GM18867 (cell line): ENCODE measurements at regions not wholly inside any gene's neighbourhood (a gene's known extent, or its start where the extent isn't known, plus 50 kb on each side); places are given as distances from the start of the nearest gene placed in this dataset.
A peak's percentile ranks its signal among the peaks of the same experiment; 100 is the strongest.

Experiments
- ATAC-seq: cut with Tn5 transposase; IDR thresholded peaks from one replicate; pipeline ENCODE4 v1.9.1; 2021; ENCODE audit warnings: mild to moderate bottlenecking, moderate library complexity; ENCODE audit not compliant: unreplicated experiment

DNA sequence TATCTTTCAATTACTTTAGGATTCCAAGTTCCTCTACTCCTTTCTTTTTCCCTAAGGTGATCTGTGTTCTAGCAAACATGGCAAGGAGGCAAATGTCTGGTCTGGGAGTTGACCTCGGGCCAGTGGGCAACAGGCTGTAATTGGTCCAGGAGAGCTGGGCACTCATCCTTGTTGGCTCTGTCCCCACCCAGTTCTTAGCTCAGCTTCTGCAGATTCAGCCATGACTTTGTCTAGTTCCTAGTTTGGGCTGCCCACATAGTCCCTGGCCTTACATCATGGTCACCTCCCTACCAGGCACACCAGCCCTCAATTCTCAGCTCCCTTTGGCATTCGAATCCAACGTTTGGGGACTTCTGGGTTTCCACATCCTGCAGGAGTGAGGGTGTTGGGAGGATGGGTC, 92.1 kb upstream of the DAP start:
- ATAC-seq, result no peak

DNA sequence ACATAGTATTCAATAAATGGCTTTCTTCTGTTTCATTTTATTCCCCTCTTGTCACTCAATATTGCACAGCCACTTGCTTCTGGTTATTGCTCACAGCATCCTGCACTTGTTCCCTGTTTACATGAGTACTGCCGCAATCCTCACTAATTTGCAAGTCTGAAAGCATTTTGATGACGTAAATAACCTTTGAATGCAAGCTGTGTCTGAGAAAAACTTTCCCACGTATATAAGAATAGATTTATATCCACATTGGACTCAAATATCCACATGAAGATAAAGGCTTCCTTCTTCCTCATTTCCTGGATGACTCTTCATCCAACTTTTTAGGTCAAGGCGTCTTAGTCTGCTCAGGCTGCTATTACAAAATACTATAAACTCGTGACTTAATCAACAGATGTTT, 88.2 kb upstream of the DAP start:
- ATAC-seq, result no peak

DNA sequence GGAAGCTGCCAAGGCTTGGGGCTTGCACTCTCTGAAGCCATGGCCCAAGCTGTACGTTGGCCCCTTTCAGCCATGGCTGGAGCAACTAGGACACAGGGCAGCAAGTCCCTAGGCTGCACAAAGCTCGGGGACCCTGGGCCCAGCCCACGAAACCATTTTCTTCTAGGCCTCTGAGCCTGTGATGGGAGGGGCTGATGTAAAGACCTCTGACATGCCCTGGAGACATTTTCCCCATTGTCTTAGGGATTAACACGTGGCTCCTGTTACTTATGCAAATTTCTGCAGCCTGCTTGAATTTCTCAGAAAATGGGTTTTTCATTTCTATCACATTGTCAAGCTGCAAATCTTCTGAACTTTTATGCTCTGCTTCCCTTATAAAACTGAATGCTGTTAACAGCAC, 83.0 kb upstream of the DAP start:
- no peak for ATAC-seq

DNA sequence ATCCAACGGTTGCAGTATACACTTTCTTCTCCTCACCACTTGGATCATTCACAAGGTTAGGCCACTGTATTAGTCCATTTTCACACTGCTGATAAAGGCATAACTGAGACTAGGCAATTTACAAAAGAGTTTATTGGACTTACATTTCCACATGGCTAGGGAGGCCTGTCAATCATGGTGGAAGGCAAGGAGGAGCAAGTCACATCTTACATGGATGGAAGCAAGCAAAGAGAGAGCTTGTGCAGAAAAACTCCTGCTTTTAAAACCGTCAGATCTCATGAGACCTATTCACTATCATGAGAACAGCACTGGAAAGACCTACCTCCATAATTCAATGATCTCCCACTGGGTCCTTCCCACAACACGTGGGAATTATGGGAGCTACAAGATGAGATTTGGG, 81.8 kb upstream of the DAP start:
- ATAC-seq, result no peak

DNA sequence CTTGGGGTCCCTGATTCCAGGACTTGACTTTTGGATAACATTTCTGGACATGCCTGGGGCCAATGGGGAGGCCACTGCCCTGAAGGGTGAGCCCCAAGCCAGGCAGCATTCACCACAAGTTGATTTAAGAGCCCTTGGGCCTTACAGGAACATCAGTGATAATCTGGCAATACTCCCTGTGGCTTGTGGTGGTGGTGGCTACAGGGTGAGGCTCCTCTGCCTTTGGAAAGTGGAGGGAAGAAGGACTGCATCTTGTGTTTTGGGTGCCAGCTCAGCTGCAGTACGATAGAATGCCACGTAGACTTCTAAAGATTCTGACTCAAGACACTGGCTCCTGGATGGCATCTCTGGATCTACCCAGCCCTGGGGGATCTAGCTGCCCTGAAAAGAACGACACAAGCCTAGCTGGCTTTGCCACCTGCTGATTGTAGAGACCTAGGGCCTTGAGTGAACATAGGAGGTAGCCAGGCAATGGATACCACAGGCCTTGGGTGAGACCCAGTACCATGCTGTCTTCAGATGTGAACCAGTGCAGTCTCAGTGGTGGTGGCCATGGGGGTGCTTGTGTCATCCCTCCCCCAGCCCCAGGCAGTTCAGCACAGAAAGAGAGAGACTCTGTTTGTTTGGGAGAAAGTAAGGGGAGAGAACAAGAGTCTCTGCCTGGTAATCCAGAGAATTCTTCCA, 79.0 kb upstream of the DAP start:
- ATAC-seq, result no peak

DNA sequence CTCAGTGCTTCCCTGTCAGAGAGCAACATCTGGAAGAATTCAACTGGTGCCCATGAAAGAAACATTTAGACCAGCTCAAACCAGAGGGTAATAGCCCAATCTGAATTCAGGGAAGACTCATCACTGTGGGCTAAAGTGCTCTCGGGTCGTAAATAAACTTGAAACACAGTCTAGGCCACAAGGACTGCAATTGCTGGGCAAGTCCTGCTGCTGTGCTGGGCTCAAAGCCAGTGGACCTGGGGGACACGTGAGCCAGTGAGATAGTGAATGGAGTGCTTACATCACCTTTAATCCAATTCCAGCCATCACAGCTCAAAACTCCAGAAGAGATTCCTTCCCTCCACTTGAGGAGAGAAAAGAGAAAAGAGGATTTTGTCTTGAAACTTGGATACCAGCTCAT, 78.1 kb upstream of the DAP start:
- no peak for ATAC-seq

DNA sequence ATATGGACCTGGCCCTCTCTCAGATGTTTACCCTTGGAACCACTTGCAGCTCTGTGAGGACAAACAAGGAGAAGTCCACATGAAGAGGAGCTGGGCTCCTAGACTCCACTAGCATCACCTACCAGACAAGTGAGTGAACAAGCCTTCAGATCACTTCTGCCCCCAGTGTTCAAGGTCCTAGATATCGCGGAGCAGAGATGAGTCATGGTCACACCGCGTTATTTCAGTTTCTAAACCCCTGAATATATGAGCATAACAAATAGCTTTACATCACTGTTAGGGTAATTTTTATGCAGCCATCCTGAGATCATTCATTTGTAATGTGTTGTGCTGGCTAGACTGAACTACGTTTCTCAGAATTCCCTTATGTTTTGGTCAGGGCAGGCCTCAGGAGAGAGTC, 77.0 kb upstream of the DAP start:
- peak; percentile 92 for ATAC-seq

DNA sequence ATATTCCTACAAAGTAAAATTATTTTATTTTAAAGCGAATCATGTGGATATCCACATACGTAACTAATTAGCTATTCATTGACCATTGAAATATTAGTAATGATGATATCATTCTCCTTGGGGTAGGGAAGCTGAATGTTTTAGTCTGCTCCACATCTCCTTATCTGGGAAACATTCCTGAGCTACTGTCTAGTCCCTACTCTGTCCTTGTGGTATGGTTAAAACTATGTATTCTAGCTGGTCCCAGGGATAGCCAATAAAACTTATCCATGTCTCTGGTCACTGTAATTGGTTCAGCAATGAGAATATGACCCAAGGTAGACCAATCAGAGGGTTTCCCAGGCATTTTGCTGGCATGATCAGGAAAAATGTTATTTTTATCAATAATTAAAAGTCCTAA, 76.0 kb upstream of the DAP start:
- no peak for ATAC-seq

DNA sequence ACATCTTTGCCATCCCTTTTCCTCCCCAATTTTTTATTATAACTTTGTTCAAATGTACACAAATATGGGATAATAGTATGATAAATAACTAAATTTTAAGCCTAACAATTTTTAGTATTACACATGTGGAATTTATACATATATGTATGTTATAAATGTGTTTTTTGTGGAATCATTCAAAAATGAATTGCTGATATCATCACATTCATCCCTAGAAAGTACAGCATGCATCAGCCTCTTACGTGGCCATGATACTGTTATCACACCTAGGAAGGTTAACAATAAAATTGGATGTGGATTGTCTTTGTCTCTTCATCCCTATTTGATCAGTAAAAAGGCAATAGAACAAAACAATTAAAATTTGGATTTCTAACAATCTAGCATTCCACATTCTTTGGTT, 73.7 kb upstream of the DAP start:
- ATAC-seq, result no peak

DNA sequence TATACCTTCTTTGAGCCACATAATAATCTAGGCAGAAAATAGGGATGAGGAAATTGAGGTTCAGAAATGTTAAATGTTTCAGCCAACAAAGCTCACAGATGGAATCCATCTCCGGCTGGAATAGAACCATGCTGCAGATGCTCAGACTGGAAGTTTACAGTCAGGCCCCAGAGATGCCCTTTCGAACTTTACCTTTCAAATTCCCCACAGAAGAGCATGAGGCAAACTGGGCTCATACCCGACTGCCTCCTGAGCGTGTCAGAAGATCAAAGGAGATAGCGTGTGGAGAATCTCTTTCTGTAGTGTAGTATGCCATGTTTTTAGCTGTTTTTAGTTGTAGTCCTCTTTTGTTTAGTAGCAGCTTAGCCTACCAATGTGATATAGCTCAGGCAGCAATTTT, 72.0 kb upstream of the DAP start:
- ATAC-seq, result no peak

DNA sequence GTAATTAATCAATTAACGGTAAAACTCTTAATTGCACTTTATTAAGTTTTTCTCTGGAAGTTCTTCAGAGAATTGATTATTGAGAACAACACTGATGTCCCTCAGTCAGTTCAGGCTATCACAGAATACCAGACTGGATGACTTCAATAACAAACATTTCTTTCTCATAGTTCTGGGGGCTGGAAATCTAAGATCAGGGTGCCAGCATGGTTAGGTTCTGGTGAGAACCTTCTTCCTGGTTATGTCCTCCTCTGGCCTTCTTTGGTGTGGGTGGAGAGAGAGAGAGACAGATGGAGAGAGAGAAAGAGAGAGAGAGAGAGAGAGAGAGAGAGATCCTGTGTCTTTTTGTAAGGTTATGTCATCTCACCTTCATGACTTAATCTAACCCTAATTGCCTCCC, 71.4 kb upstream of the DAP start:
- ATAC-seq, result no peak

DNA sequence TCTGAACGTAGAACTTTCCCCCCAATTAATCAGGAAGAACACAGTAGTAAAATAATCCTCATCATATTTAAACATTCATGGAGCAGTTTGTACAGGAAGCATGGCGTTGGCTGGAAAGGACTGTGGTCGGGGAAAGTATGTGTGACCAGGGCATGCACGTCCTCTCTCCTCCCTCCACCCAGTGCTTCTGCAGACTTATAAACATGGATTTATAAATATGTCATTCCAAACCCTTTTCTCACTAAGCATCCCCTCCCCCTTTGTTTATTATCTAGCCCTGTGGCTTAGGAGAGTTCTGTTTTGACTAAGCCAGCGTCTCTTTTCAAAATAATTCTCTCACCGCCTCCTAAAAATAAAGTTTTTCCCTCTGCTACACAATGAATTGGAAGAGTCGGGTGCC, 70.4 kb upstream of the DAP start:
- no peak for ATAC-seq

DNA sequence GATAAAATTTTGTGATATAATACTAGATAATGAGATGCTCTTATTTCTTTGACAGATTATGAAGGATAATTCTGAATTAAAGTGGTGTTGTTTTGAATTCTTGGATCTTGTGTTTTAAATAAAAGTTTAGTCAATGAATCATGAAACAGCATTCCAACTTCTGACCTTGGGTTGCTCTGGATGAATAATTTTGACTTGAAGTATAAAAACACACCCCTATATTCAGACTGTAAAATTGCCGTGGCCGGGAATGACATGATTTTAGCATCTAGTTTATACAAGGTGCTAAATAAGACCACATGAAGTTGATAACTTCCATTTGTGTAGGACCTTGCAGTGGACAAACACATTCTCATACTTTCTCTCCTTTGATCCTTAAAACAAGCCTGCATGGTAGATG, 67.2 kb upstream of the DAP start:
- ATAC-seq, result no peak

DNA sequence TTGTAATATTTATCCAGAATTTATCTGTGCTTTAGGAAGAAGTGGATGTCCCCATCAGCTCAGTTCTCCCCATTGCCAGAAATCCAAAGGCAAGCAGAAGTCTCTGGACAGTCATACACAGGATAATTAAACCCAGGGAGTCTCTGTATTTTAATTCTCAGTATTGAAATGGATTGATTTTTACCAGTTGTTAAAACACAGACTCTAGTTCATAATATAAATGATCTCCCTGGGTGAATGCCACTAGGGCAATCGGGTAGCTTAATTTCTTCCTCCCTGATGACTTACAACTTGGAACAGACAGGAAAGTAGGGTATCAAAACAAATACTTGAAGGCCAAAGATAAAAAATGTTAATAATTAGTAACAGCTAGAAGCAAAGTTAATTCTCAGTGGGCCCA, 66.5 kb upstream of the DAP start:
- ATAC-seq, result no peak

DNA sequence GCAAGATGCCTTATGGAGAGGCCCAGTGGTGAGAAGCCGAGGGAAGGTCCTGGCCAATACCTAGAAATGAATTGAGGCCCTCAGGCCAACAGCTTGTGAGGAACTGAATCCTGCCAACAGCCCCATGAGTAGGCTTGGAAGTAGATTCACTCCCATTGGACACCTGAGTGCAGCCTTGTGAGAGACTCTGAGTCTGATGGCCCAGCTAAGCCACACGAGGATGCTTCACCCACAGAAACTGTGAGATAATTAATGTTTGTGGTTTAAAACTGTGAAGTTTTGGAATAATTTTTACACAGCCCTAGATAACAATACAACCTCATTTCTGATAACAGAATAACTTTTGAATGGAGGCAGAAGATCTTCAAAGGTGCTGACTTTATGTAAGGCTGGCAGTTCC, 65.9 kb upstream of the DAP start:
- no peak for ATAC-seq

DNA sequence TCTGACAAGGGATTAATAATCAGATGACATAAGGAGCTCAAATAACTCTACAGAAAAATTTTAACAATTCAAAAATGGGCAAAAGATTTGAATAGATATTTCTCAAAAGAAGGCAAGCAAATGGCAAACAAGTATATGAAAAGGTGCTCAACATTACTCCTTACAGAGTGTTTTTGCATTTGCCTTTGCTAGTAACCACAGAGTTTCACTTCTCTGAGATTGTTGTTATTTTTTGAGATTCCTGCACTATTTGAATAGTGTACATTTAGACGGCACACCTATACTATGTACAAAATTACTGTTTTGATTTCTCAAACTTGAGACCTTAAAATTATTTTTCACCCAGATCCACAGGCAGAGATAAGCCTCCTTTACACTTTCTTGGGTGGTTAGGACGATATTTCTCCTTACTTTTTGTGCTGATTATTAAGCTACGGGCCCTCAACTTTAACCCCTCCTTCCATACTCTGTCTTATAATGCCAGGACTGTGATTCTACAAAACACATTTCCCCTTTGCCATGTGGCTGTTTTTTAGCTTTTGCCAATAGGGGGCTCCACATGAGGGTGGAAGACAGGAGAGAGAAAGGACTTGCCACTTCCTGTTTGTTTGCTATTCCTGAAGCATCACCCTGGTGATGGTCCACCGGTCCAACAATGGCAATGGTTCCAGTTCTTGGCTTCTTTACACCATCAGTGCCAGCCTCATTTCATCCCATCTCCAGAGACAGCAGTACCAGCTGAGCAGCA, 65.0 kb upstream of the DAP start:
- ATAC-seq, result peak; percentile 96

DNA sequence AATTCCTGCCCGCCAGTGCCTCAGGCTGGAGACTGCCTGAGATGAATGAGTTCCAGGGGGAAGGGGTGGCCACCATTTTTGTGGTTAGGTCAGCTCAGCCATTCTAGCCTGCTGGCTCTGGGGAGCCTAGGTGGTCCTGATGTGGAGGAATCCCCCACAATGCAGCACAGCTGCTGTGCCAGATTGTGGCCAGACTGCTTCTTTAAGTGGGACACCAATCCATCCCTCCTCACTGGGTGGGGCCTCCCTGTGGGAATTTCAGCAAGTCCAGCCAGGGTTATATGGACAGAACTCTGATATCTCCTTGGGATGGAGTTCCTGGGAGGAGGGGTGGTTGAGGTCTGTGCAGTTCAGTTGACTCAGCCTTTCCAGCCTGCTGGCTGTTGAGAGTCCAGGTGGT, 51.2 kb upstream of the DAP start:
- no peak for ATAC-seq
